Karpas-422 (cell line): ENCODE measurements at regions not wholly inside any gene's neighbourhood (a gene's known extent, or its start where the extent isn't known, plus 50 kb on each side); places are given as distances from the start of the nearest gene placed in this dataset.

Source experiments
- DNase-seq: peaks from one replicate; pipeline ENCODE4 v3.0.0-alpha.2; 2015
- H2AFZ ChIP-seq: fragments of 200-600 bp; sonication (generic); 2 replicates; pipeline ENCODE4 v1.6.1; 2014; ENCODE audit warnings: antibody characterized with exemption, low read length, mixed read lengths
- H3K27ac ChIP-seq: fragments of 200-600 bp; sonication (generic); 2 replicates; pipeline ENCODE4 v1.5.1; 2014; ENCODE audit warnings: mild to moderate bottlenecking, low read length, moderate library complexity
- H3K27me3 ChIP-seq: fragments of 200-600 bp; sonication (generic); 2 replicates; pipeline ENCODE4 v1.6.1; 2014; ENCODE audit warnings: low read length, mixed read lengths
- H3K36me3 ChIP-seq: fragments of 200-600 bp; sonication (generic); 2 replicates; pipeline ENCODE4 v1.6.1; 2014; ENCODE audit warnings: low read length, mixed read lengths; ENCODE audit not compliant: insufficient read depth
- H3K4me1 ChIP-seq: fragments of 200-600 bp; sonication (generic); 2 replicates; pipeline ENCODE4 v1.6.1; 2014; ENCODE audit warnings: mild to moderate bottlenecking, low read length, mixed read lengths
- H3K4me2 ChIP-seq: fragments of 200-600 bp; sonication (generic); 2 replicates; pipeline ENCODE4 v1.6.1; 2014; ENCODE audit warnings: low read length, low read depth, mild to moderate bottlenecking; ENCODE audit not compliant: poor library complexity, severe bottlenecking
- H3K4me3 ChIP-seq: fragments of 200-600 bp; sonication (generic); 2 replicates; pipeline ENCODE4 v1.5.1; 2014; ENCODE audit warnings: mild to moderate bottlenecking, antibody characterized with exemption, low read length, mixed read lengths
- H3K79me2 ChIP-seq: fragments of 200-600 bp; sonication (generic); 2 replicates; pipeline ENCODE4 v1.6.1; 2014; ENCODE audit warnings: mild to moderate bottlenecking, low read length, mixed read lengths
- H3K9ac ChIP-seq: fragments of 200-600 bp; sonication (generic); 2 replicates; pipeline ENCODE4 v1.6.0; 2014; ENCODE audit warnings: low read length
- H3K9me2 ChIP-seq: fragments of 200-600 bp; sonication (generic), shearing (Covaris generic); replicated peaks from 2 replicates; pipeline ENCODE4 v1.6.0; 2014; ENCODE audit warnings: mild to moderate bottlenecking, low read length, moderate library complexity; ENCODE audit not compliant: insufficient read depth
- H3K9me3 ChIP-seq: fragments of 300-700, 200-600 bp; sonication (generic); 2 replicates; pipeline ENCODE4 v1.6.1; 2014; ENCODE audit warnings: low read length, mixed read lengths
- H4K20me1 ChIP-seq: fragments of 200-600 bp; sonication (generic); 2 replicates; pipeline ENCODE4 v1.6.1; 2014; ENCODE audit warnings: mild to moderate bottlenecking, antibody characterized with exemption, low read length, low read depth; ENCODE audit not compliant: insufficient read depth

DNA sequence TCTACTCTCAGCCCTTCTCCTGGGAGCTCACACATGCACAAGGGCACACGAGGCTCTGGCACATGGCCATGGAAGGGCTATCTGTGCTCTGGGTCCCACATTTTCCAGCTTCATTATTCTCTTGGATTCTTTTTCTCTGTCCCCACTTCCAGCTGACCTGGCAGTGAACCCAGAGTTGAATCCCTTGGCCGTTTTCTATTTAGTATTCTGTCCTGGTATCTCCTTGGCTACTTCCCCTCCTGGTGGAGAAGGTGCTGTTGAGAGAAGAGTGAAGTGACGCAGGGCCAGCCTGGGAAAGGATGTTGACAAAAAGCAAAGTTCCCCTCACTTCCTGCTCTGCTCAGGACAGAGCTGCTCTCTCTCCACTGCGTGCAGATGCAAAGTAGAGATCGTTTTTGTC is 303.1 kb downstream of the IRS2 start:
- H3K9me2 ChIP-seq, result no peaks in the 10 kb centered on the region
- no peak overlapping the region for H3K4me2 ChIP-seq
- H3K79me2 ChIP-seq, result no peaks in the 10 kb centered on the region
- no peaks in the 10 kb centered on the region for H3K4me1 ChIP-seq
- H3K36me3 ChIP-seq, result no peaks in the 10 kb centered on the region
- no peaks in the 10 kb centered on the region for H3K27me3 ChIP-seq
- no peak overlapping the region for H2AFZ ChIP-seq
- H3K9me3 ChIP-seq, result no peaks in the 10 kb centered on the region
- H3K4me3 ChIP-seq, result no peak overlapping the region
- no peak overlapping the region for H3K27ac ChIP-seq
- DNase-seq, result no peak
- H4K20me1 ChIP-seq, result no peaks in the 10 kb centered on the region
- no peak overlapping the region for H3K9ac ChIP-seq

DNA sequence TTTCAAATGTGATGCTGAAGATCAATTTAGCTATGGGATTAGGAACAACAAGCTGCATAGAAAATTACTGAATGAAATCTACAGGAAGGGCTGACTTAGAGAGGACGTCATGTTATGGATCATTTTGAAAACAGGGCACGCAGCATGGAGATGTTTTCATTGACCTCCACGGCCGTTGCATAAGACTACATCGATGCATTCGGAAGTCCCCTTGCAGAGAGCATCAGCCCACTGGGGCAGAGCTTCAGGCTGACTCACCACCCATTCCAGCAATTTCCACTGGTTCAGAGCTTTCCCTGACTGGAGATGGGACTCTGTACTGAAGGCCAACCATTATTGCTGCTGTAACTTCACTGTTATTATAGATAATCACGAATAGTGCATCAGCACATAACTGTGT is 305.3 kb downstream of the IRS2 start:
- Histone ChIP-seq H3K4me1 (no peaks in the 10 kb centered on the region), H3K27ac (no peak overlapping the region), H3K4me3 (no peak overlapping the region), H3K9me2 (no peaks in the 10 kb centered on the region), H3K9ac (no peak overlapping the region), H3K27me3 (no peaks in the 10 kb centered on the region), H3K4me2 (no peak overlapping the region), H3K79me2 (no peaks in the 10 kb centered on the region), H4K20me1 (no peaks in the 10 kb centered on the region), H2AFZ (no peak overlapping the region), H3K9me3 (no peaks in the 10 kb centered on the region), H3K36me3 (no peaks in the 10 kb centered on the region)
- no peak for DNase-seq

- Histone ChIP-seq H3K4me2 (no peak overlapping the region), H3K27ac (no peak overlapping the region), H3K36me3 (no peaks in the 10 kb centered on the region), H3K4me1 (no peaks in the 10 kb centered on the region), H3K9ac (no peak overlapping the region), H2AFZ (no peak overlapping the region), H3K9me3 (no peaks in the 10 kb centered on the region), H4K20me1 (no peaks in the 10 kb centered on the region), H3K9me2 (no peaks in the 10 kb centered on the region), H3K4me3 (no peak overlapping the region), H3K27me3 (no peaks in the 10 kb centered on the region), H3K79me2 (no peaks in the 10 kb centered on the region)
- no peak for DNase-seq
Observed at GRCh38 chr13:109480011-109480955, 306.1 kb downstream of the IRS2 start.

DNA sequence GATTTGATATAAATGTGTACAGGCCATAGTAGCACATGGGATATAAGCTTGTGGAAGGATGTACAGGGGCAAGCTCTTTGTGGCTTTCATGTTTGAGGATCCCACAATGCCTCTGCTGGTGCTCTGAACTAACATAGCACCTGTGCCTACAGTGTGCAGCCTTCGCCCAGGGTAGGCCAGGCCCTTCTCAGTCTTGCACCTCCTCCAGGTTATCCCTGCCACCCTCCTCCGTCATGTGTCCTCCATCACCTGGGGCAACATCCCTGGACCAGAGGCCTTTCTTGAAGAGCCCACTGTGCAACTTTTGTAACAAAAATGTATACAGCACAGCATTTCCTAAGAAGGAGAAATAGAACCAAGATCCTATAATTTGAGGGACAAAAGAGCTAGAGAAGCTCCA is 306.8 kb downstream of the IRS2 start:
- H3K27me3 ChIP-seq, result no peaks in the 10 kb centered on the region
- no peaks in the 10 kb centered on the region for H4K20me1 ChIP-seq
- H3K9me3 ChIP-seq, result no peaks in the 10 kb centered on the region
- H3K36me3 ChIP-seq, result no peaks in the 10 kb centered on the region
- no peak for DNase-seq
- no peak overlapping the region for H3K27ac ChIP-seq
- H3K4me1 ChIP-seq, result no peaks in the 10 kb centered on the region
- no peak overlapping the region for H3K9ac ChIP-seq
- no peaks in the 10 kb centered on the region for H3K79me2 ChIP-seq
- H3K4me2 ChIP-seq, result no peak overlapping the region
- H3K4me3 ChIP-seq, result no peak overlapping the region
- H2AFZ ChIP-seq, result no peak overlapping the region
- H3K9me2 ChIP-seq, result no peaks in the 10 kb centered on the region

GRCh38 chr13:109476001-109476400 is 310.4 kb downstream of the IRS2 start:
- Histone ChIP-seq H3K9me2 (no peaks in the 10 kb centered on the region), H3K79me2 (no peaks in the 10 kb centered on the region), H3K36me3 (no peaks in the 10 kb centered on the region), H3K27me3 (no peaks in the 10 kb centered on the region), H3K4me2 (no peak overlapping the region), H3K4me3 (no peak overlapping the region), H4K20me1 (no peaks in the 10 kb centered on the region), H3K4me1 (no peaks in the 10 kb centered on the region), H3K9ac (no peak overlapping the region), H3K9me3 (no peaks in the 10 kb centered on the region), H3K27ac (no peak overlapping the region), H2AFZ (no peak overlapping the region)
- no peak for DNase-seq

DNA sequence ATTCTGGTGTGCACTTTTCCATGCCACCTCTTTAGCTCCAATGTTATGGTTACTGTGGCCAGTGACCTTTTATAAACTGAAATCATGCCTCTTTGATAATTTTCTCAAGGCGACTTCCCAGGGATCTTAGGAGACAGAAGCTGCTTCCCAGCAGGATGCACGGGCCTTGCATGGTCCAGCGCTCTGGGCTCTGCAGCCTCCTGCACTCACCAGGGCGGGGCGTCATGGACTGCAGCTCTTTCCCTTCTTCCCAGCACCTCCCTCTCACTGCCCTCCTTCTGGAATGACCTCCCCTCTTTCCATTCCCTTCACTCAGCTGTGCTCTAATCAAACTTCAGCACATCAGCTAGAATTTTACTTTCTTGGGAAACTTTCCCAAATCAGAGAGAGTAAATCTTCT is 318.3 kb downstream of the IRS2 start:
- Histone ChIP-seq H3K9ac (no peak overlapping the region), H3K9me3 (peaks cover 4% of the 10 kb centered on the region; the same call in 1 of the 2 replicates), H3K79me2 (no peaks in the 10 kb centered on the region), H3K4me1 (no peaks in the 10 kb centered on the region), H3K4me3 (no peak overlapping the region), H3K9me2 (no peaks in the 10 kb centered on the region; the same call in none of the 2 replicates), H3K36me3 (no peaks in the 10 kb centered on the region), H3K27me3 (no peaks in the 10 kb centered on the region), H2AFZ (no peak overlapping the region), H4K20me1 (no peaks in the 10 kb centered on the region), H3K27ac (no peak overlapping the region), H3K4me2 (no peak overlapping the region)
- no peak for DNase-seq

DNA sequence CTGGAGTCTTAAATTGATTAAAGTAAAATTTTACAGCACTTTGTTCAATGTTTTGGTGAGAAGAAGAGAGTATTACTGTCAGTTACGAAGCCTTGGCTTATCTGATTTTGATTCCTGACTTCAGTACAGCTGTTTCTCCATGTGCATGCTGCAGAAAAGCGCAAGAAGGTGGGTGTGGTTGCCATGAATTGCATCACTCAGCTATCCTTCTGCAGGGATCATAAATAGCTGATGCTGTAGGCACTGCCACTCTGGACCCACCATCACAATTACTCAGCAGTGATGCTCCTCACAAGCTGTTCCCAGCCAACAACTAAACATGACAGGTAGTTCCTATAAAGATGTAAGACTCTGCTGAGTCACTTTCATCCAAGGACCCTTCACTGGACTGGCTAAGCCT is 321.2 kb downstream of the IRS2 start:
- Histone ChIP-seq H3K36me3 (no peaks in the 10 kb centered on the region), H3K4me2 (no peak overlapping the region), H3K9me3 (peaks cover 11% of the 10 kb centered on the region; the same call in 1 of the 2 replicates), H3K79me2 (no peaks in the 10 kb centered on the region), H2AFZ (no peak overlapping the region), H3K9me2 (no peaks in the 10 kb centered on the region; the same call in none of the 2 replicates), H3K4me3 (no peak overlapping the region), H4K20me1 (no peaks in the 10 kb centered on the region), H3K9ac (no peak overlapping the region), H3K27me3 (no peaks in the 10 kb centered on the region), H3K27ac (no peak overlapping the region), H3K4me1 (no peaks in the 10 kb centered on the region)
- DNase-seq, result no peak

DNA sequence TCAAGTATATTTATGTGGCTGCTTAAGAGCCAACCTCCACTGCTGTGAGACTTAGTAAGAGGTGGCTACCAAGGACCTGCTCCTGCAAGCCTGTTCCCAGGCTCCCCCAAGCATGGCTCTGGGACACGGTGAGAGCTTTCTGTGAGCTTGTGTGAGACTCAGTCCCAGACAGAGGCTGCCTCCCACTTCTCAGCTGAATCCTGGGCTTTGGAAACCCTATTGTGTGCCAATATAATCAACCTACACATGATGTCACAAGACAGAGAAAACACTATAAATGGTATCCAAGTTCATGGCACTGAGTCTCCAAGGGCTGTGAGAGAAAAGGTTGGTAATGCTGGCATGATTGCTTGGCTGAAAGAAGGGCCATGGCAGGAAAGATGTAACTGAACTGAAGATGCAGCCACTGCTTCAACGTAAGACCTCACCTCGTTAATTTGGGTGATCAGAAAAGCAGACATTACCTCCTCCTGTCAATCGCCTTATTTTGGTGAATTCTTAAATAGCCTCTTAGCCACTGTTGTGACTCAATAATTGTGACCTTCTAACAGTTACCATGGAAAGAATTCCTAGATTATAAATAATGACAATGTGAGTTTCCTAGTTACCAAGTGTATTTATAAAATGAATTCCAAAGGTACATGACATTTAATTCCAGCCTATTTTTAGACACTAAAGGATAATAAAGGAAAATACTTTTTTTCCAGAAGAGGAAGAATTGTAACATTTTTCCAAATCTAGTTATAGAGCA is 332.0 kb downstream of the IRS2 start:
- no peaks in the 10 kb centered on the region for H3K36me3 ChIP-seq
- H3K4me3 ChIP-seq, result no peak overlapping the region
- H3K79me2 ChIP-seq, result no peaks in the 10 kb centered on the region
- H3K27me3 ChIP-seq, result no peaks in the 10 kb centered on the region
- H3K9me3 ChIP-seq, result no peaks in the 10 kb centered on the region
- no peaks in the 10 kb centered on the region for H3K4me1 ChIP-seq
- H4K20me1 ChIP-seq, result no peaks in the 10 kb centered on the region
- H3K9ac ChIP-seq, result no peak overlapping the region
- H3K27ac ChIP-seq, result no peak overlapping the region
- H3K9me2 ChIP-seq, result no peaks in the 10 kb centered on the region
- no peak overlapping the region for H3K4me2 ChIP-seq
- no peak overlapping the region for H2AFZ ChIP-seq
- DNase-seq, result no peak
